A549 (cell line): ENCODE measurements at regions not wholly inside any gene's neighbourhood (a gene's known extent, or its start where the extent isn't known, plus 50 kb on each side); places are given as distances from the start of the nearest gene placed in this dataset.

Experiments used
- ATAC-seq, 2 experiments: fragments of 200-7000 bp in 1 of 2; fragments of >200 bp in 1 of 2; cut with Nextera tagmentation in 1 of 2; cut with Tn5 transposase in 1 of 2; 3 replicates each; pipeline versions ENCODE4 v1.8.0 to v1.9.1; 2018 to 2020; ENCODE audit warnings: mild to moderate bottlenecking in 1 of 2, moderate library complexity in 1 of 2
- CTCF ChIA-PET: fragments of 300-600 bp; sonication (Branson Sonifier 250); formaldehyde crosslinking; extraction: SDS; loops from one replicate; lab custom pipeline; 2021; ENCODE audit warnings: antibody characterized with exemption, inconsistent platforms; lab: Yijun Ruan, JAX
- POLR2A ChIA-PET: fragments of 350-600 bp; formaldehyde crosslinking; extraction: SDS; loops from one replicate; lab custom pipeline; 2021; ENCODE audit warnings: antibody characterized with exemption, inconsistent platforms; lab: Yijun Ruan, JAX
- DNase-seq, 2 experiments: peaks; one replicate each; pipeline versions ENCODE4 v3.0.0 to v3.0.0-alpha.2; 2011 to 2016; ENCODE audit warnings: low read depth in 1 of 2, low spot score in 1 of 2
- FAIRE-seq: peaks from 2 replicates; lab custom pipeline; 2011; peaks lifted over from hg19 to GRCh38; lab: Jason Lieb, UNC
- H3K27ac ChIP-seq, 2 experiments: fragments of >200 bp; sonication (Bioruptor Twin); formaldehyde crosslinking; 3 replicates each; pipeline ENCODE4 v1.5.1; 2016 to 2017
- H3K4me1 ChIP-seq: fragments of >200 bp; sonication (Bioruptor Twin); formaldehyde crosslinking; 3 replicates; pipeline ENCODE4 v1.6.1; 2016
- H3K4me2 ChIP-seq: fragments of >200 bp; sonication (Bioruptor Twin); formaldehyde crosslinking; 3 replicates; pipeline ENCODE4 v1.6.1; 2016
- H3K4me3 ChIP-seq: fragments of >200 bp; sonication (Bioruptor Twin); formaldehyde crosslinking; 3 replicates; pipeline ENCODE4 v1.5.1; 2016
- H3K9me3 ChIP-seq: fragments of >200 bp; sonication (Bioruptor Twin); formaldehyde crosslinking; 3 replicates; pipeline ENCODE4 v1.6.1; 2016
- CTCF ChIP-seq: fragments of >200 bp; sonication (Bioruptor Twin); formaldehyde crosslinking; IDR thresholded peaks from 3 replicates; pipeline ENCODE4 v1.5.1; 2016
- E2F6 ChIP-seq: IDR thresholded peaks from 2 replicates; pipeline ENCODE4 v1.6.1; 2012; ENCODE audit warnings: low read depth, borderline replicate concordance
- ELK1 ChIP-seq: fragments of 150-350 bp; IDR thresholded peaks from 2 replicates; pipeline ENCODE4 v1.6.1; 2014; ENCODE audit warnings: low read depth, mild to moderate bottlenecking, low read length
- EP300 ChIP-seq, 2 experiments: fragments of >200 bp; sonication (Bioruptor Twin); formaldehyde crosslinking; IDR thresholded peaks; 2 replicates in 1 of 2; 3 replicates in 1 of 2; pipeline ENCODE4 v1.6.1; 2016 to 2017
- FOSB ChIP-seq: fragments of 250-450 bp; sonication (Bioruptor Pico); IDR thresholded peaks from 2 replicates; pipeline ENCODE4 v1.5.0; 2020; ENCODE audit warnings: mild to moderate bottlenecking, moderate library complexity
- FOSL2 ChIP-seq, 2 experiments: fragments of 450-650 bp in 1 of 2; fragments of >200 bp in 1 of 2; sonication (Bioruptor Twin) in 1 of 2; formaldehyde crosslinking; IDR thresholded peaks; 2 replicates each; pipeline versions ENCODE4 v1.5.0 to v1.6.1; 2016 to 2020; ENCODE audit warnings: mild to moderate bottlenecking in 1 of 2, moderate library complexity in 1 of 2
- HDAC2 ChIP-seq: fragments of 200-600 bp; sonication (generic); IDR thresholded peaks from 2 replicates; pipeline ENCODE4 v1.6.1; 2016
- HOXB5 ChIP-seq: fragments of 250-450 bp; sonication (Bioruptor Pico); IDR thresholded peaks from 2 replicates; pipeline ENCODE4 v1.5.0; 2020; ENCODE audit warnings: mild to moderate bottlenecking, moderate library complexity
- KDM1A ChIP-seq: fragments of 200-600 bp; sonication (generic); IDR thresholded peaks from 2 replicates; pipeline ENCODE4 v1.6.1; 2016; ENCODE audit warnings: low read depth, mild to moderate bottlenecking
- MYC ChIP-seq: IDR thresholded peaks from 2 replicates; pipeline ENCODE4 v1.6.1; 2012; ENCODE audit warnings: mild to moderate bottlenecking, inconsistent platforms, low read length, improper control_type of control experiment, borderline replicate concordance
- NFE2L2 ChIP-seq: fragments of 150-350 bp; conservative IDR thresholded peaks from 2 replicates; pipeline ENCODE4 v1.6.1; 2014; ENCODE audit warnings: low read length
- NR3C1 ChIP-seq: fragments of >200 bp; sonication (Bioruptor Twin); formaldehyde crosslinking; IDR thresholded peaks from 3 replicates; pipeline ENCODE4 v1.6.1; 2017
- PBX3 ChIP-seq: IDR thresholded peaks from 2 replicates; pipeline ENCODE4 v1.6.1; 2012
- PHF8 ChIP-seq: fragments of 200-600 bp; sonication (generic); IDR thresholded peaks from 2 replicates; pipeline ENCODE4 v1.6.1; 2016; ENCODE audit warnings: low read depth, mild to moderate bottlenecking, antibody characterized with exemption, moderate library complexity, borderline replicate concordance
- RAD21 ChIP-seq, 2 experiments: fragments of >200 bp in 1 of 2; sonication (Bioruptor Twin) in 1 of 2; formaldehyde crosslinking in 1 of 2; IDR thresholded peaks in 1 of 2; conservative IDR thresholded peaks in 1 of 2; 2 replicates in 1 of 2; 3 replicates in 1 of 2; pipeline ENCODE4 v1.6.1; 2012 to 2018; ENCODE audit warnings: inconsistent platforms in 1 of 2
- RARB ChIP-seq: fragments of 250-450 bp; sonication (Bioruptor Pico); IDR thresholded peaks from 2 replicates; pipeline ENCODE4 v1.8.0; 2021; ENCODE audit warnings: mild to moderate bottlenecking, moderate library complexity
- REST ChIP-seq: fragments of 200-600 bp; sonication (generic); IDR thresholded peaks from 2 replicates; pipeline ENCODE4 v1.6.1; 2016; ENCODE audit warnings: antibody characterized with exemption, mild to moderate bottlenecking, moderate library complexity
- SMC3 ChIP-seq: fragments of >200 bp; sonication (Bioruptor Twin); formaldehyde crosslinking; IDR thresholded peaks from 3 replicates; pipeline ENCODE4 v1.6.1; 2018; ENCODE audit warnings: inconsistent platforms
- SREBF2 ChIP-seq: fragments of 450-650 bp; IDR thresholded peaks from 2 replicates; pipeline ENCODE4 v1.6.1; 2014; ENCODE audit warnings: mild to moderate bottlenecking, moderate library complexity
- TP53 ChIP-seq: fragments of 250-450 bp; sonication (Bioruptor Pico); IDR thresholded peaks from 2 replicates; pipeline ENCODE4 v1.5.0; 2021; ENCODE audit warnings: mild to moderate bottlenecking, moderate library complexity
- ZC3H11A ChIP-seq: fragments of 450-650 bp; IDR thresholded peaks from 2 replicates; pipeline ENCODE4 v1.6.1; 2014; ENCODE audit warnings: antibody characterized with exemption, mild to moderate bottlenecking
- ZFP36 ChIP-seq: fragments of 450-650 bp; IDR thresholded peaks from 2 replicates; pipeline ENCODE4 v1.6.1; 2014; ENCODE audit warnings: borderline replicate concordance; ENCODE audit not compliant: partially characterized antibody
- ZNF302 ChIP-seq: fragments of 250-450 bp; sonication (Bioruptor Pico); IDR thresholded peaks from 2 replicates; pipeline ENCODE4 v1.9.0; 2021; ENCODE audit warnings: inconsistent platforms, mild to moderate bottlenecking, moderate library complexity
- WGBS: methylation state at CpG from one replicate; pipeline ENCODE4 v1.1.6; 2017; ENCODE audit errors: missing lambda C conversion rate; 5-methylcytosine and 5-hydroxymethylcytosine counted together

GRCh38 chr16:27671410-27671809 is 121.5 kb downstream of the KATNIP start:
- peaks cover 4% of the 10 kb centered on the region for H3K4me1 ChIP-seq
- peak; percentile 14 to 38 for DNase-seq
- H3K9me3 ChIP-seq, result no peaks in the 10 kb centered on the region
- peak; percentile 71 to 75 for ATAC-seq
- ChIA-PET POLR2A (interaction anchor here (0.6 kb wide), 1 partner anchor 63 kb away, joined by 4 read pairs; no protein-coding TSS in a partner anchor), CTCF (interaction anchor here (0.9 to 1.9 kb wide), 2 partner anchors 13 to 16 kb away, joined by 3 to 4 read pairs; no protein-coding TSS in a partner anchor)
- 61% methylated on average over 8 of the region's 8 CpGs for WGBS
- TF ChIP-seq MYC (no peak), PBX3 (no peak), RAD21 (conservative IDR thresholded peaks at IDR 0.05 in 1 of 2, IDR thresholded peaks at IDR 0.05 in 1 of 2) (0 out of 5 replicates have a peak, but pooled peaks of 1 of the 2 experiments have one; percentile 10), ELK1 (no peak), FOSL2 (IDR thresholded peaks at IDR 0.05) (no peak), FOSL2 (CRISPR knock-in tag; IDR thresholded peaks at IDR 0.05) (peak; percentile 52)
- H3K27ac ChIP-seq, result no peak overlapping the region
- FAIRE-seq, result no peak
- no peak overlapping the region for H3K4me3 ChIP-seq
- no peak overlapping the region for H3K4me2 ChIP-seq

GRCh38 chr16:27676839-27677238 is 126.9 kb downstream of the KATNIP start:
- 35% methylated on average over 4 of the region's 4 CpGs for WGBS
- TF ChIP-seq REST, result no peak
- no peak for TF ChIP-seq ZFP36
- TF ChIP-seq KDM1A, result no peak
- TF ChIP-seq EP300 (IDR thresholded peaks at IDR 0.05), result no peak
- TF ChIP-seq HDAC2, result no peak
- TF ChIP-seq RARB (CRISPR knock-in tag), result no peak
- no peak for TF ChIP-seq CTCF
- no peak for TF ChIP-seq TP53 (CRISPR knock-in tag)
- TF ChIP-seq ZC3H11A, result no peak
- TF ChIP-seq PBX3, result no peak
- no peak for TF ChIP-seq NFE2L2
- no peak for TF ChIP-seq HOXB5 (CRISPR knock-in tag)
- TF ChIP-seq E2F6, result no peak
- TF ChIP-seq FOSB (CRISPR knock-in tag), result no peak
- TF ChIP-seq SREBF2, result no peak
- no peak for TF ChIP-seq NR3C1
- no peak for TF ChIP-seq SMC3
- no peak for TF ChIP-seq PHF8
- TF ChIP-seq ZNF302 (CRISPR knock-in tag), result no peak
- H3K27ac ChIP-seq, result peak overlapping the region; percentile 60 to 74; a peak in 5 of 6 replicates
- H3K9me3 ChIP-seq, result no peaks in the 10 kb centered on the region
- no peak overlapping the region for H3K4me3 ChIP-seq
- ChIA-PET POLR2A (no interaction called here), CTCF (interaction anchor here (1.0 to 1.3 kb wide), 2 partner anchors 13 to 191 kb away, joined by 3 read pairs; no protein-coding TSS in a partner anchor)
- ATAC-seq (peak; percentile 53 to 70; a peak in 5 of 6 replicates), FAIRE-seq (no peak), DNase-seq (no peak)
- peaks cover 22% of the 10 kb centered on the region for H3K4me1 ChIP-seq
- peak overlapping the region; percentile 80 for H3K4me2 ChIP-seq
